HG02852 (cell line): ENCODE measurements at regions not wholly inside any gene's neighbourhood (a gene's known extent, or its start where the extent isn't known, plus 50 kb on each side); places are given as distances from the start of the nearest gene placed in this dataset.
"Not testable (repeated sequence)": the region's sequence is repeated elsewhere in the genome, so short reads cannot be mapped to it uniquely, and the experiment has no call there.

Source experiments
- ATAC-seq: cut with Tn5 transposase; IDR thresholded peaks from one replicate; pipeline ENCODE4 v1.9.1; 2021; ENCODE audit warnings: mild to moderate bottlenecking, moderate library complexity; ENCODE audit not compliant: unreplicated experiment

DNA sequence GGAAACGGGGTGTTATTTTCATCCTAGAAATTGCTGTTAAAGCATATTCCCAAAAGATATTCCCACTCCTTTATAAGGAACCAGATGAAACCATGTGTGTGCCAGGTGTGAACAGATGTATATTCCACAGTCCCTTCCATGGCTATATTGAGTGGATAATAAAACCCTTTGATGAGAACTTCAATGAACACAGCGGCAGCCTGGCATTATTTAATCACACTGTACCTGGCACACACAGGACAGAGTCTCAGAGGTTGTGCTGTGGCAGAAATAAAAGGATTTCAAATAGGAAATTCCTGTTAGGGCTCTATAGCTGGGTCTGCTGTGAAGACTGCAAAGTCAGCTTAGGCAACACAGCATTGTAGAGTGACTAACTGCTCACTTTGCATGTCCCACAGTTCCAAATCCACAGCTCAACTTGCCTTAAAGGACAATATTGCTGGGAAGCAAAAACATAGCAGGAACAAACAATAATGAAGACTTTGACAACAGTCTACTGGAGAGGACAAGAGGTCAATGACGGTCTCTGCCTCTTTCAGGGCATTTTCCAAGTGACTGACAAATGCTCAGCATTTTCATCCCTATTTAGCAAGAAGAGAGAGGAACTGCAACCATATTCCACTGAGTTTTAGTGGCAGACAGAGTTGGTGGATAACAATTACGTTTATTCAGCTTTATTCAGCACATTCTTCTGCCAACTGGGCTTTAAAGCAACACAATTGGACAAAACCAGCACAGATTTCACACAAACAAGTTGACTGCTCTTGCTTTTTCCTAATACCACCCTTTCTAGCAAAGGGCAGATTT, 255.7 kb upstream of the RGMB start:
- ATAC-seq: no peak

DNA sequence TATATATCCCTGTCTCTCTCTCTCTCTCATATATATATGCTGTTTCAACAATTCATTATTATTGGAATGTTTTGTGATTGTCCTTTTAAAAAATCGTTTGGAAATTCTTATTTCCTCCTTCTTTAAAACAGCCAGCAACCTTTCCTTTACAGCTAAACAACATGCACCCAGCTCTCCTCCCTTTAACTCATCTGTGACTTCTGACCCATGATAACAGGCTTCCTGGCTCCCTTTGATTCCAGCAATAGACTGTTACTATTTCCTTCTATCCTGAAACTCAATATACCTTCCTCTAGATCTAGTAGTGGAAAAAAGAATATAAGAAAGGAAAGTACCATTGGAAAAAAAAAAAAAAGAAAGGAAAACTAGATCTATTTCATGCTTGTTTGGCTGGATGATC, 254.7 kb upstream of the RGMB start:
- no peak for ATAC-seq

DNA sequence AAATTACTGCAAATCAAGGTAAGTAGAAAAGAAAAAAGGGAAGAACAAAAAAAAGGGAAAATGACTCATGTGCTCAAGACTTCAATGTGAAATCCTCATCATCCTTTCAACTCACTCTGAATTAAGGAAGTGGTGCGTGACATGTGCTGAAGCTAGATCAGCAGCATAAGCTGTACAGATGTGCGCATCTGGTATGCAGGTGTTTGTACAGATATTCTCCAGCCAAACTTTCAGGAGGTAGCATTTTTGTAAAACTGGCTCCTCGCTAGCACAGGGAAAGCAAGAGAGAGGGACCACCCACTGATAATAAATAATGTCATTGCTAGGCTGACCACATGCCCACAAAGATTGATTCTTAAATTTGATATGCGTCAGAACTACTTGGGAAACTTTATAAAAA, 253.9 kb upstream of the RGMB start:
- no peak for ATAC-seq

DNA sequence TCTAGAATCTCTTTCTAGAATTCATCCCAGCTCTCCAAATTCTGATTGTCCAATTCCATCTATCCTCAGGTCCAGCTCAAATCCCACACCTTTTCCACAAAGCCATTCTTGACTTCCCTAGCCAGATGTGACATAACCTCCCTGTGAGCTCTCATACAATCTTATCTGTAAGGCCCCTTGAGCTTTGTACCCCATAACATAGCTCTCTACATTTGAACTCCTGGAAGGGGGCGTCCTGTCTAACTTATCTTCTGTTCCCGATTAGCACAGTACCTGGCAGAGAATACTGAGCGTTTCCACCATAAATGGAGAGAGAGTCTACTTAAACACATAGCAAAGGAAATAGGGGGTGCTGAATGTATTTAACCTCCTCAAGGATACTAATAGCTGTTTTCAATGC, 251.6 kb upstream of the RGMB start:
- no peak for ATAC-seq

DNA sequence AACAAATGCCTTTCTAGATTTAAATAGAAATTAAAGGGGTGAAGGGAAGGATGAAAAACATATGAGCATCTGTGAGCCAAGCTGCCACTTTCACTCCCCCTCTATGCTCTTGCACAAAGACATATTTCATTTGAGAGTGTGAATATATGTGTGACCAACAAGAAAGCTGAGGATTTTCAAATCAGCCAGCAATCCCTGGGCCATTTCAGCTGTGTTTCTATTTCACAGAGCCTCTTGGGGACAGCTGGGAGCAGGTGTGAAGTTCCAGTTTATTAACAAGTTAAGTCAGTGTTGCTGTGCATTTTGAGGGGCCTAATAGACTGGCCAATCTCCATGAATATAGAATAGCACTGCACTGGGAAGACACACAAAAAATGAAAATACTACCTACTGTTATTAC, 248.7 kb upstream of the RGMB start:
- ATAC-seq: no peak

DNA sequence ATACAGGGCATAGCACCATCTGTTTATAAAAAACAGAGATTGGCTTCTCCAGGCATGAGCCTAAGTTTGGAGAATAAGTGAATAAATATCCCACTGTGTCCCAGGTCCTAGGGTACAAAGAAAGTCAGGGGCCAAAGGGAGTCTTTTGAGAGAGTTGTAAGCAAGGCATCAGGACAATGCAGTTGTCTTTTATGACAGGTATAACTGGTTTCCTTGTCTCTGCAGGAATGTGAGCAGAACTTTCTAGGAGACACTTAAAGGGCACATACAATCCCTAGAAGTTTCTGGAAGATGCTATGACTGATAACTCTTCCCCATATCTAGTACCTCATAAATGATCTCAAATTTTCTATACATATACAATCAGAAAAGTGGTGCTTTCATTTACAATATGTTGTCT, 245.6 kb upstream of the RGMB start:
- no peak for ATAC-seq

DNA sequence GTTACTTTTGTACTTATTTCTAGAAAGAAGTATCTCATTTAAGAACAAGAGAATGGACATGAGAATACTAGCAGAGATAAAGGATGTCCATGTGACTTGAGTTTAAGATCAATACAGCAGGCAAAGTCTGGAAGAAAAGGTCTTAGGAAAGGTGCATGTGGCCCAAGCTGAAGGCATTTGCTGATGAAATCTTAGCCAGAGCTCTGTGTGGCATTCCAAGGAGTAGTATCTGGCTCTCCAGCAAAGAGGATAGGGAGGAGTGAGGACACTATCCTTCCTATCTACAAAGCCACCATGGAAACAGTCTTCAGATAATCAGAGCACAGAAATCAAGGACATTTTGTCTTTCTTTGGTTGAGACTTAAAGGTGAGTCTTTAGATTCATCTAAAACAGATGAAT, 244.1 kb upstream of the RGMB start:
- no peak for ATAC-seq

DNA sequence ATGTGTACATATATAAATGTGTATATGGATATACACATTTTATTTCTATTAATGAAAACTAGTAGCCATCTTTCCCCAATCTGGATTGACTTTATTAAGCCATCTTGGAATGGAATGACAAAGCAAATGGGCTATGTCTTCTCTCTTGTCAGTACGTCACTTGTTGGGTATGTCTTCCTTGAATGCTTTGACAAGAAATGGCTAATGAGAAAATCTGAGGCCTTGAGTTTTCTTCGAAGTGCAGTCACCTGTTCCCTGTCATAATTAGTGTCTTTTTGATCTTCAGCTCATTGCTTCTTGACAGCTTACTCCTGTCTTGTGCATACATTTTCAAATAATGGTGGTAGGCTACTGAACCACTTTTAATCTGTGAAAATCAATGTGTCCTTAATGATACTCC, 243.2 kb upstream of the RGMB start:
- no peak for ATAC-seq

DNA sequence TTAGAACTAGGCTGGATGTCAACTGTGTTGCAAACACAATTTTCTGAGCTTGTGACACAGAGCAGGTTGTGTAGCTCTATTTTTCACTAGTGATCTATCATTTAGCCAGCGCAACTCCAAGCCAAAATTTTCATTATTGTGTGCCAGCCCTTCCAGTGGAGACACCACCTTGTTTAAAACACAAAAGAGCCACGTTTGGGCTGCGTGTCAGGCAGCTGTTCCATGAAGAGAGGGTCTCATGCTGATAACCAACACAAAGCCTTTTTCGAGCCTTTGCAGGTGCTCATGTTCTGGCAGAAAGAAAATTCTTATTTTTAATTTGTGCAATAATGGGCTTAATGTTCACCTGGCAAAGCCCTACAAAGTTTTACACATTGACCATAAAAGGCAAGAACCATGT, 237.6 kb upstream of the RGMB start:
- ATAC-seq: no peak

DNA sequence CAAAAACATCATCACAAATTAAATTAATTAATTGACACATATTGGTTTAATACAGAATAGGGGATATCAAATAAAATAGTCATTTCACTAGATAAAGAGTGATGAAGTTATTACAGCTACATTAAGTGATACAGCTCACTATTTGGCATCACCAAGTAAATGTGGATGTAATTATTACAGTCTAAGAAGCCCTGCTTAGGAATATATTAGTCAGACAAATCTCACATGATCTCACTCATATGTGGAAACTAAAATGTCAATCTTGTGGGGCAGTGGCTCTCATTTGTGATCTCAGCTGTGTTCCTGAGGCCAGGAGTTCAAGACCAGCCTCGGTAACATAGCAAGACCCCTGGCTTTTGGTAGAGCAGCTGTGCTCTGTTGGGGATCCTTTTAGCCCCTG, 233.4 kb upstream of the RGMB start:
- no peak for ATAC-seq

DNA sequence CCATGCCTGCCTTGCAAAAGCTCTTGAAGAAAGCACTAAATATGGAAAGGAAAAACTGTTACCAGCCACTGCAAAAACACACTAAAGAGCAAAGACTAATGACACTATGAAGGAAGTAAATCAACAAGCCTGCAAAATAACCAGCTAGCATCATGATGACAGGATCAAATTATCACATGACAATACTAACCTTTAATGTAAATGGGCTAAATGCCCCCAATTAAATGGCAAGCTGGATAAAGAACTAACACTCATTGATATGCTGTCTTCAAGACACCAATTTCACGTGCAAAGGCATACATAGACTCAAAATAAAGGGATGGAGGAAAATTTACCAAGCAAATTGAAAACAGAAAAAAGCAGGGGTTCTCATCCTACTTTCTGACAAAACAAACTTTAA, 231.8 kb upstream of the RGMB start:
- ATAC-seq: no peak

DNA sequence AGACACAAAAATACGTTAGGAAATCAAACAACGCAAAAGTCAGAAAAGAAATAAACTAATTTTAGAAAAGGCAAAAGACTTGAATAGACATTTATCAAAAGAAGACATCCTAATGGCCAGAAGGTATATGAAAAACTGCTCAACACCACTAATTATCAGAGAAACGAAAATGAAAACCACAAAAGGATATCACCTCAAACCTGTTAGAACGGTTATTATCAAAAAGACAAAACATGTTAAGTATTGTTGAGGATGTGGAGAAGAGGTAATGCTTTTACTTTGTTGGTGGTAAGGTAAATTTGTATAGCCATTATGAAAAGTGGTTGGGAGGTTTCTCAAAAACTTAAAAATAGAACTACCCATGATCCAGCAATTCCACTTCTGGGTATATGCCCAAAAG, 230.0 kb upstream of the RGMB start:
- no peak for ATAC-seq

DNA sequence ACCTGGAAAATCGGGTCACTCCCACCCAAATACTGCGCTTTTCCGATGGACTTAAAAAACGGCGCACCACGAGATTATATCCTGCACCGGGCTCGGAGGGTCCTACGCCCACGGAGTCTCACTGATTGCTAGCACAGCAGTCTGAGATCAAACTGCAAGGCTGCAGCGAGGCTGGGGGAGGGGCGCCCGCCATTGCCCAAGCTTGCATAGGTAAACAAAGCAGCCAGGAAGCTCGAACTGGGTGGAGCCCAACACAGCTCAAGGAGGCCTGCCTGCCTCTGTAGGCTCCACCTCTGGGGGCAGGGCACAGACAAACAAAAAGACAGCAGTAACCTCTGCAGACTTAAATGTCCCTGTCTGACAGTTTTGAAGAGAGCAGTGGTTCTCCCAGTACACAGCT, 226.5 kb upstream of the RGMB start:
- ATAC-seq: not testable (repeated sequence)

DNA sequence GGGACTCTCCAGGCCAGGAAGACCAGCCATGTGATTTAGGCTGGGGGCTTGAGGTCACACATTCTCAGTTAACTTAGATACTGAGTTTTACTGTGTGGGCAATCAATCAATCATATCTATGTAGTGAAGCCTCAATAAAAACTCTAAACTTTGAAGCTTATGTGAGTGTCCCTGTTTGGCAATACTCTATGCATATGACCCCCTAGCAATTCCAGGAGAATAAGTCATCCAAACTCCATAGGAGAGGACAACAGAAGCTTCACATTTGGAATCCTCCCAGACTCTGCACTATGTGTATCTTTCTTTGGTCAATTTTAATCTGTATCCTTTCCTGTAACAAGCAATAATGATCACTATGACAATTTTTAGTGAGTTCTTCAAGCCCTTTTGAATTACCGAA, 216.8 kb upstream of the RGMB start:
- ATAC-seq: no peak

DNA sequence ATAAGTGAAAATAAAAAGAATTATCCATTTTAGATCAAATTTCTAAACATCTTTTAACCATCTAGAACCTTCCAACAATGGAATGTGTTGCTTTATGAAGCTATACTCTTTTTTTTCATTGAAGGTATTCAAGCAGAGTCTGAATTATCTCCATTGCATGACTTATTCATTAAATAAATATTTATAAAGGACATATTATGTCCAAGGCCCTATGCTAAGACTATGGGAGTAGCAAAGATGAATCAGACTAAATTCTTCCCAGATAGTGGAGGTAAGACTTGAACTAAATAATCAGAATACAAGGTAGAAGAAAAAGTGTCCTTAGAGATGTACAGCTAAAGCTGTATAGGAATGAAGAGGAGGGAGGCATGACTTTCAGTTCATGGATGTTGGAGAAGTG, 215.5 kb upstream of the RGMB start:
- ATAC-seq: no peak

DNA sequence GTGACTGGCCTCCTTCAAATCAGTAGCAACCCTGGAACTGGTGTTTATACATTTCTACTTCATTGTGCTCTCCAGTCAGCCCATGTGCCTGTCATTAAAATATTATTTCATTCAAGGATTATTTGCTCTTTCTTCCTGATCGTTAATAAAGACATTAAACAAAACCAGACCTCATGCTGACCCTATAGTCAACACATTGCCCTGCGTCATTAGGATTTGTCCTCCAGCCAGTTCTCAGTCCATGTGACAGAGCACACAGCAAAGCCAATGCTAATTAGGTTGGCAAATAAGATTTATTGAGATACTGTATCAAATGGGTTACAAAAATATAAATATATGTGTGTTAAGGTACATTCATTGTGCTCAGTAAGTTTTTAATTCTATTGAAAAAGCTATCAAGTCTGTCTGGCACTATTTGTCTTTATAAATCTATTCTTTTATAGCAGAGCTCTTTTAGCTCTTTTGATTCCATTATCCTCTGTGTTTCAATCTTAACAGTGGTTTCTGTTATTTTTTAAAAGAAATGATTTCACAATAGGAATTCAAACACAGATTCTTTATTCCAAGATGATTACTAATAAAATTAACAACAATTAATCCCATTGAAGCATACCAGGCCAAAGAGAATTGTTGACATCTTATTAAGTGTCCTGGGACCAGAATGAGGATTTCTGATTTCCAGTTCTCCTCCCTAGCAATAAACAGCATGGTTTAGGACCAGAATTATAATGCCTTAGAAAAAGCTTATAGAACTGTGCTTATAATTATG, 209.4 kb upstream of the RGMB start:
- no peak for ATAC-seq

DNA sequence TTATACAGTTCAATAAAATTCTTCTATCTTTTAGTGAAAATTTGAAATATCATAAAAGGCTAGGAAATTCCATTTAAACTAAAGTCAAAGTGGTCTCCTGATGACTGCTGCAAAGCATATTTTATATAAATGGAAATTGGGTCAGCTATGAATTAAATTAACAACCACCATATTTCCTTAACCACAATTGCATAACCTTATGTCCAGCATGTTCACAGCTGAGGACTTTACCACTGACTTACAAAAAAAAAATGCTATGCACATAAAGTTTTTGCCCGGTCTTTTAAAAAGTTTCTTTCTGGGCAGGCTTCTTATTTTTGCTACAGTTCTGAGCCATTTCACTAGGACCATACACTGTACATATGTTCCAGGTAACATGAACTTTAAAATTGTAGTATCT, 208.6 kb upstream of the RGMB start:
- no peak for ATAC-seq

DNA sequence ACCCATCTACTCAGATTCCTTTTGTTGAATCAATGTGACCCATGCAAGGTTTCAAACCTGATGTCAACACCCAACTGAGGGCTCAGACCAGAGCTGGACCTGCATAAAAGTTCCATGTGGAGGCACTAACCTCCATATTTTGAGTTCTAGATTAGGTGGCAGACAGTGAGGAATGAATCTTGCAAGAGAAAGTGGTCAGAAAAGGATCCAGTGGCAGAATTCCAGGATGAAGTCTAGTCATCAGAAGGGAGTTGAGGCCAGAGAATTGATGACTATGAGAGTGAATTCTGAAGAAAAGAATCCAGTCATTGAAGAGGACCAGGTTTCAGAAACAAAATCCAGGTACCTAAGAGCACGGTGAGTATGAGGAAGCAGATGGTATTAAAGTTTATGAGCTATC, 205.1 kb upstream of the RGMB start:
- no peak for ATAC-seq

DNA sequence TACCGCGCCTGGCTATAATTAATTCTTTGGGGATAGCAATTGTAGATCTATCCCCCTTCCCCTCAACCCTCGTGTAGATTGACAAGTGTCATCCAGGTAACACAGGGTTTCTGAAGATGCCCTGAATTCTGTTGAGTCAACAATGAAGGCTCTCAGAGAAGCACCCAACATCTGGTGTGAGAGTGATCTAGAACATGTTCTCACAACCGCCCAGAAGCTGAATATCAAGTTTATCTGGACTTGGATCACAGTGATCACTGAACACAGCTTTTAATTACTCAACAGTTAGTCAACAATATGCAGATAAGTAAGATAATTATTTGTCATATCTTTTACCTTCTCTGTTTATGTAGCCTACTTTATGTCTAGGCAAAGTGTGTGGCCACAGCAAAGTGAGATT, 204.2 kb upstream of the RGMB start:
- no peak for ATAC-seq

DNA sequence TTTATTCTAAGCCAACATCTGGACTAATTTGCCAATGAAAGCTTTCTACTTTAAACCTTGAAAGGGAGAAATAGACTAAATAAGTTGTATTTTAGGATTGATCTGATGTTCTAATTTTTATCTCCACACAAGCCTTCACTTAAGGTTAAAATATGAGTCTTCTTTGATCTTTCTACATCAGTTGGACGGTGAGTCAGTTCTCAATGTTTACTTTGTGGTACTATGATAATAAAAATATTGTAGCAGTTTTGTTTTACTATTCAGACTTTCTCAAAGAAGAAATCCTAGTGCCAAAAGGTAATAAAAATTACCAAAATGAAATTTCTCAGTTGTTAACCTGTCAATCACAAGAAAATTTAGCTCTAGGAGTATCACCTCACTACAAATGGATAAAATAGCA, 203.5 kb upstream of the RGMB start:
- ATAC-seq: no peak

DNA sequence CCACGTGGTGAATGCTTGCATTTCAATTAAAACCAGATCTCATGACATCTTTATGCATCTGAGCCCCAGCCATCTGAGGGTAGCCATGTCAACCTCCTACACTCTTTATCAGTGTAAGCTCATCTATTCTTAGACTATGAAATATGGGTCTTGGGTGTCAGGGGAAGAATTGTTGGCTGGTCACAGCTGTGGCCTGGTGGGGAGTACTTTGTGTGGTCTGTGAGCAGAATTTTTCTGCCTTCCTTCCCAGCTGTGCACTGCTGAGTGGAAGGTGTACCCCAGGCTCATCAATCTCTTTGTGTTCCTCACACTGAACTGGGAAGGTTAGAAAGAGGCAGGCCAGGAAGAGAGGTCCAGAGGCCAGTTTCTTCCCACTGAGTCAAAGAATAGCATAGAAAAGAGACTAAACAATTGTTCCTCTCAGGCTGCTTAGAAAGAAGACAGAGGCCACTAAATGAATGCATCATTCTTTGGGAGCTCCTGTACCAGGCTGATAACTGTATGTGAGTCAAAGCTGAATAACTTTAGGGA, 202.7 kb upstream of the RGMB start:
- no peak for ATAC-seq

DNA sequence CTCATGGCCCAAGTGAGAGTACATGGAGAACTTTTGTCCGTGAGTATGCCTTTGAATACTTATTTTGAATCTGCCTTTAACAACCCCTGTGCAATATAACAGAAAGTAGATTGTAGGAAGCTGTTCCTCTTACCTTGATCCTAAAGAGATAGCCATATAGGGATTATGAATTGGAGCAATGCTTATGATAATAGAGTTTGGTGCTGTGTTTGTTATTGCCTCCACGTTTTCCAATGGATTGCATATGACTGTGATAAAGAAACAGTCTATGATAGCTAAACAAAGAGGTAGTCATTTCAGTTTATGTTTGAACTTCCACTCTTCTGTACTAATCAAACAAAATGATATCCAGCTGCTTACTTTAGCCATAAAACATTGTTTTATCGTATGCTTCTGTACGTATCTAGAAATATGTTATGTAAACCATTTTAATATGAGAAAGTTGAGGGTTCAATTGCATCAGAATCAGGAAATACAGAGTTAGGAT, 199.6 kb upstream of the RGMB start:
- ATAC-seq: no peak
